SK-N-MC (cell line): ENCODE measurements at regions not wholly inside any gene's neighbourhood (a gene's known extent, or its start where the extent isn't known, plus 50 kb on each side); places are given as distances from the start of the nearest gene placed in this dataset.

Experiments used
- EZH2 ChIP-seq: fragments of 200-600 bp; sonication (generic); IDR thresholded peaks from one replicate; pipeline ENCODE4 v1.6.1; 2017; ENCODE audit warnings: antibody characterized with exemption
- FOXP2 ChIP-seq: optimal IDR thresholded peaks from 2 replicates; pipeline ENCODE3; 2011; ENCODE audit warnings: mild to moderate bottlenecking, moderate library complexity; ENCODE audit not compliant: insufficient read depth; ENCODE audit errors: extremely low read length, control extremely low read depth
- POLR2AphosphoS5 ChIP-seq: IDR thresholded peaks from 2 replicates; pipeline ENCODE4 v1.6.1; 2012; ENCODE audit warnings: mild to moderate bottlenecking, low read depth, low read length, borderline replicate concordance

- TF ChIP-seq POLR2AphosphoS5: no peak
- no peak for TF ChIP-seq FOXP2
- TF ChIP-seq EZH2: no peak
Observed at GRCh38 chr6:126526547-126526946, 186.6 kb downstream of the CENPW start.
